ENCODE measurements at regions not wholly inside any gene's neighbourhood (a gene's known extent, or its start where the extent isn't known, plus 50 kb on each side); places are given as distances from the start of the nearest gene placed in this dataset.

GRCh38 chr21:15283789-15284188 lies 219.0 kb upstream of the NRIP1 start:
- H3K27ac ChIP-seq (ENCODE audit: insufficient read depth in 1 of 2, low read depth in 1 of 2, low read length in 2 of 2, poor library complexity in 1 of 2, severe bottlenecking in 2 of 2), result no peak overlapping the region
- peaks cover 0 to 6% (median 3%) of the 10 kb centered on the region in 4 experiments for H3K4me1 ChIP-seq (ENCODE audit: control extremely low read depth in 1 of 4, control insufficient read depth in 4 of 4, insufficient read depth in 4 of 4, low read length in 3 of 4)
- H3K9me3 ChIP-seq (ENCODE audit: control extremely low read depth in 1 of 5, control insufficient read depth in 4 of 5, insufficient read depth in 2 of 5, low read depth in 1 of 5, low read length in 4 of 5), result peaks cover 0 to 11% (median 4%) of the 10 kb centered on the region in 5 experiments
- H3K27me3 ChIP-seq (replicated peaks in 2 of 5; ENCODE audit: control insufficient read depth in 4 of 5, insufficient read depth in 5 of 5, low read length in 4 of 5), result no peaks in the 10 kb centered on the region
- no peak overlapping the region for H3K4me3 ChIP-seq (ENCODE audit: control insufficient read depth in 1 of 7, extremely low read depth in 1 of 7, insufficient read depth in 4 of 7, low read depth in 2 of 7, low read length in 6 of 7)
- ChIA-PET CTCF (no interaction called here), POLR2A (no interaction called here)
- no peak for DNase-seq
- WGBS (ENCODE audit: insufficient coverage), result no CpG with 5 or more reads among the region's 2 CpGs
- H3K36me3 ChIP-seq (ENCODE audit: control insufficient read depth in 4 of 4, insufficient read depth in 4 of 4, low read length in 3 of 4), result no peaks in the 10 kb centered on the region

DNA sequence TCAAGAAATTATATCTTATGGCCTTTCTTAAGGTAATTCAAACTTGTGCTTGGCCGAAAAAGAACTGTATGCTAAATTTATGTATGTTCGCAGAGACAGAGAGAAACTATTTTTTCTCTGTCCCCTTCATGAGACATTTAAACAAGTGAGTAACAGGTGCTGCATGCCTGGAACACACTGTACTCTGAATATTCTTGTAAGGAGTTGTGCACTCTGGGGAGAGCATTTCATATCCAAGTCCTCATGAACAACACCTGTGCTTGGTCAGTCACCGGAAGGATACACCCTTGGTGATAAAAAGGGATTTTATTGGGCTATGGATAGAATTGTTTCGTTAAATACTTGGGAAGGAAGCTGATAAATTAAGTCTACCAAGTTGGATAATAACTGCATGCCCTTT lies 220.8 kb upstream of the NRIP1 start:
- H3K36me3 ChIP-seq (ENCODE audit: control insufficient read depth in 4 of 4, insufficient read depth in 4 of 4, low read length in 3 of 4), result no peaks in the 10 kb centered on the region
- no peaks in the 10 kb centered on the region for H3K27me3 ChIP-seq (replicated peaks in 2 of 5; ENCODE audit: control insufficient read depth in 4 of 5, insufficient read depth in 5 of 5, low read length in 4 of 5)
- ChIA-PET CTCF (no interaction called here), POLR2A (no interaction called here)
- WGBS (ENCODE audit: insufficient coverage), result 100% methylated on average over 4 of the region's 4 CpGs
- H3K4me3 ChIP-seq (ENCODE audit: control insufficient read depth in 1 of 7, extremely low read depth in 1 of 7, insufficient read depth in 4 of 7, low read depth in 2 of 7, low read length in 6 of 7), result no peak overlapping the region
- no peak overlapping the region for H3K27ac ChIP-seq (ENCODE audit: insufficient read depth in 1 of 2, low read depth in 1 of 2, low read length in 2 of 2, poor library complexity in 1 of 2, severe bottlenecking in 2 of 2)
- DNase-seq, result no peak
- peaks cover 0 to 4% (median 0%) of the 10 kb centered on the region in 4 experiments for H3K4me1 ChIP-seq (ENCODE audit: control extremely low read depth in 1 of 4, control insufficient read depth in 4 of 4, insufficient read depth in 4 of 4, low read length in 3 of 4)
- H3K9me3 ChIP-seq (ENCODE audit: control extremely low read depth in 1 of 5, control insufficient read depth in 4 of 5, insufficient read depth in 2 of 5, low read depth in 1 of 5, low read length in 4 of 5), result peaks cover 0 to 11% (median 4%) of the 10 kb centered on the region in 5 experiments

DNA sequence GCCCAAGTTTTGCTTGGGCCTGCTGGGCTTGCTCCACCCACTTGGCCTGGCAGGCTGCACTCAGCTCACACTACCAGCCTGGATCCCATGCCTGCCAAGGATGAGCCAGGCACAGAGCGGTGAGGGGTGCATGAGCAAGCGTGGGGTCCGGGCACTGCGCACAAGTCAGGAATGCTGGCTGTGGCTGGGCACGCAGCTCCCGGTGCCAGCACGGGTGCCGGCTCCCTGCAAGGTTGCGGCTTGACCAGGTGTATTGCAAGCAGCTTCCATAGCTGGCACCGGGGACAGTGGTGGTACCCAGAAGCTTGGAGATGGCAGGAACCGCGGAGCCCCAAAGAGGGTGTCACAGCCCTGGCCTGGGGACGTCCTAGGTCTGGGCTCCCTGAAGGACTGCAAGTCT lies 224.4 kb upstream of the NRIP1 start:
- Histone ChIP-seq H3K27me3 (replicated peaks in 2 of 5; ENCODE audit: control insufficient read depth in 4 of 5, insufficient read depth in 5 of 5, low read length in 4 of 5) (no peaks in the 10 kb centered on the region), H3K27ac (ENCODE audit: insufficient read depth in 1 of 2, low read depth in 1 of 2, low read length in 2 of 2, poor library complexity in 1 of 2, severe bottlenecking in 2 of 2) (no peak overlapping the region), H3K4me1 (ENCODE audit: control extremely low read depth in 1 of 4, control insufficient read depth in 4 of 4, insufficient read depth in 4 of 4, low read length in 3 of 4) (peaks cover 0 to 4% (median 0%) of the 10 kb centered on the region in 4 experiments), H3K4me3 (ENCODE audit: control insufficient read depth in 1 of 7, extremely low read depth in 1 of 7, insufficient read depth in 4 of 7, low read depth in 2 of 7, low read length in 6 of 7) (peak overlapping the region in 1 of 7 experiments; percentile 43), H3K36me3 (ENCODE audit: control insufficient read depth in 4 of 4, insufficient read depth in 4 of 4, low read length in 3 of 4) (no peaks in the 10 kb centered on the region), H3K9me3 (ENCODE audit: control extremely low read depth in 1 of 5, control insufficient read depth in 4 of 5, insufficient read depth in 2 of 5, low read depth in 1 of 5, low read length in 4 of 5) (no peaks in the 10 kb centered on the region)
- POLR2A ChIA-PET, result no interaction called here
- no peak for DNase-seq
- WGBS (ENCODE audit: insufficient coverage), result 94% methylated on average over 13 of the region's 13 CpGs
- CTCF ChIA-PET, result no interaction called here

- ChIA-PET POLR2A (no interaction called here), CTCF (interaction anchor here (0.9 kb wide), 1 partner anchor 10 kb away, joined by 3 read pairs; no protein-coding TSS in a partner anchor)
- H3K36me3 ChIP-seq (ENCODE audit: control insufficient read depth in 4 of 4, insufficient read depth in 4 of 4, low read length in 3 of 4), result no peaks in the 10 kb centered on the region
- no peaks in the 10 kb centered on the region for H3K27me3 ChIP-seq (replicated peaks in 2 of 5; ENCODE audit: control insufficient read depth in 4 of 5, insufficient read depth in 5 of 5, low read length in 4 of 5)
- WGBS (ENCODE audit: insufficient coverage), result 97% methylated on average over 24 of the region's 31 CpGs
- no peak overlapping the region for H3K4me3 ChIP-seq (ENCODE audit: control insufficient read depth in 1 of 7, extremely low read depth in 1 of 7, insufficient read depth in 4 of 7, low read depth in 2 of 7, low read length in 6 of 7)
- no peaks in the 10 kb centered on the region for H3K9me3 ChIP-seq (ENCODE audit: control extremely low read depth in 1 of 5, control insufficient read depth in 4 of 5, insufficient read depth in 2 of 5, low read depth in 1 of 5, low read length in 4 of 5)
- no peak overlapping the region for H3K27ac ChIP-seq (ENCODE audit: insufficient read depth in 1 of 2, low read depth in 1 of 2, low read length in 2 of 2, poor library complexity in 1 of 2, severe bottlenecking in 2 of 2)
- H3K4me1 ChIP-seq (ENCODE audit: control extremely low read depth in 1 of 4, control insufficient read depth in 4 of 4, insufficient read depth in 4 of 4, low read length in 3 of 4), result peaks cover 0 to 4% (median 0%) of the 10 kb centered on the region in 4 experiments
- peak in 1 of 3 donors; percentile 60 for DNase-seq
Measured at GRCh38 chr21:15289896-15290841, 225.4 kb upstream of the NRIP1 start.

GRCh38 chr21:15291621-15292266 lies 226.9 kb upstream of the NRIP1 start:
- no peaks in the 10 kb centered on the region for H3K36me3 ChIP-seq (ENCODE audit: control insufficient read depth in 4 of 4, insufficient read depth in 4 of 4, low read length in 3 of 4)
- no peak for DNase-seq
- ChIA-PET CTCF (no interaction called here), POLR2A (no interaction called here)
- no peaks in the 10 kb centered on the region for H3K27me3 ChIP-seq (replicated peaks in 2 of 5; ENCODE audit: control insufficient read depth in 4 of 5, insufficient read depth in 5 of 5, low read length in 4 of 5)
- H3K4me1 ChIP-seq (ENCODE audit: control extremely low read depth in 1 of 4, control insufficient read depth in 4 of 4, insufficient read depth in 4 of 4, low read length in 3 of 4), result peaks cover 0 to 4% (median 0%) of the 10 kb centered on the region in 4 experiments
- WGBS (ENCODE audit: insufficient coverage), result 98% methylated on average over 4 of the region's 4 CpGs
- H3K27ac ChIP-seq (ENCODE audit: insufficient read depth in 1 of 2, low read depth in 1 of 2, low read length in 2 of 2, poor library complexity in 1 of 2, severe bottlenecking in 2 of 2), result no peak overlapping the region
- no peak overlapping the region for H3K4me3 ChIP-seq (ENCODE audit: control insufficient read depth in 1 of 7, extremely low read depth in 1 of 7, insufficient read depth in 4 of 7, low read depth in 2 of 7, low read length in 6 of 7)
- no peaks in the 10 kb centered on the region for H3K9me3 ChIP-seq (ENCODE audit: control extremely low read depth in 1 of 5, control insufficient read depth in 4 of 5, insufficient read depth in 2 of 5, low read depth in 1 of 5, low read length in 4 of 5)

DNA sequence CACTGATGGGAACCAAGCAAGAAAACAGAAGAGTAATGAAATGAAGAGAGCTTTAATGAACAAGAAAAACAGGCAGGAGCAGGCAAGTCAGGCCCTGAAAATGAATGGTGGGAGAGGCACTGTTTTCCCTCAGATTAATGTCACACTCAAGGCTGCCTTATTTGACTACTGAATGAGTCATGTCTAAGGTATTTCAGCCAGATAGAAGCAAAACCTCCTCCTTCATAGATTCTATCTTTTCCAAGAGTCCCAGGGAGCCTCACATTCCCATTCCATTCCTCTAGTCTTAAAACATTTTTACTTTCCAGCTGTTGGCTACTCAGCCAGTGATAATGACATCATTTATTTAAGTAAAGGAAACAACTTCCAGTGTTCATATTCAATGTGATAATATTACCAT lies 228.4 kb upstream of the NRIP1 start:
- Histone ChIP-seq H3K27ac (ENCODE audit: insufficient read depth in 1 of 2, low read depth in 1 of 2, low read length in 2 of 2, poor library complexity in 1 of 2, severe bottlenecking in 2 of 2) (no peak overlapping the region), H3K4me1 (ENCODE audit: control extremely low read depth in 1 of 4, control insufficient read depth in 4 of 4, insufficient read depth in 4 of 4, low read length in 3 of 4) (peaks cover 0 to 7% (median 2%) of the 10 kb centered on the region in 4 experiments), H3K4me3 (ENCODE audit: control insufficient read depth in 1 of 7, extremely low read depth in 1 of 7, insufficient read depth in 4 of 7, low read depth in 2 of 7, low read length in 6 of 7) (no peak overlapping the region), H3K36me3 (ENCODE audit: control insufficient read depth in 4 of 4, insufficient read depth in 4 of 4, low read length in 3 of 4) (no peaks in the 10 kb centered on the region), H3K9me3 (ENCODE audit: control extremely low read depth in 1 of 5, control insufficient read depth in 4 of 5, insufficient read depth in 2 of 5, low read depth in 1 of 5, low read length in 4 of 5) (no peaks in the 10 kb centered on the region), H3K27me3 (replicated peaks in 2 of 5; ENCODE audit: control insufficient read depth in 4 of 5, insufficient read depth in 5 of 5, low read length in 4 of 5) (no peaks in the 10 kb centered on the region)
- ChIA-PET CTCF (interaction anchor here (1.4 kb wide), 1 partner anchor 22 kb away, joined by 3 read pairs; no protein-coding TSS in a partner anchor), POLR2A (no interaction called here)
- DNase-seq, result no peak

DNA sequence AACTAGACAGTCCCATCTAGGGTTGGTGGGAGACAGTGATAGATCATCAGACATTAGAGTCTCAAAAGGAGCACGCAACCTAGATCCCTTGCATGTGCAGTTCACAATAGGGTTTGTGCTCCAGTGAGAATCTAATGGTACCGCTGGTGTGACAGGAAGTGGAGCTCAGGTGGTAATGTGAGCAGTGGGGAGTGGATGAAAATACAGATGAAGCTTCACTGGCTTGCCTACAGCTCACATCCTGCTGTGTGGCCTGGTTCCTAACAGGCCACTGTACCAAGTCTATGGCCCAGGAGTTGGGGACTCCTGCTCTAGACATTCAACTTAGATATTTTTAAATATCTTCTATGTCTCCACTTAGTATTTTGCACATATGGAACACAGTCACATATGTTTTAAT lies 231.1 kb upstream of the NRIP1 start:
- Histone ChIP-seq H3K27me3 (replicated peaks in 2 of 5; ENCODE audit: control insufficient read depth in 4 of 5, insufficient read depth in 5 of 5, low read length in 4 of 5) (no peaks in the 10 kb centered on the region), H3K27ac (ENCODE audit: insufficient read depth in 1 of 2, low read depth in 1 of 2, low read length in 2 of 2, poor library complexity in 1 of 2, severe bottlenecking in 2 of 2) (no peak overlapping the region), H3K9me3 (ENCODE audit: control extremely low read depth in 1 of 5, control insufficient read depth in 4 of 5, insufficient read depth in 2 of 5, low read depth in 1 of 5, low read length in 4 of 5) (peaks cover 0 to 4% (median 3%) of the 10 kb centered on the region in 5 experiments), H3K4me3 (ENCODE audit: control insufficient read depth in 1 of 7, extremely low read depth in 1 of 7, insufficient read depth in 4 of 7, low read depth in 2 of 7, low read length in 6 of 7) (no peak overlapping the region), H3K36me3 (ENCODE audit: control insufficient read depth in 4 of 4, insufficient read depth in 4 of 4, low read length in 3 of 4) (no peaks in the 10 kb centered on the region), H3K4me1 (ENCODE audit: control extremely low read depth in 1 of 4, control insufficient read depth in 4 of 4, insufficient read depth in 4 of 4, low read length in 3 of 4) (peaks cover 0 to 4% (median 2%) of the 10 kb centered on the region in 4 experiments)
- DNase-seq, result no peak
- WGBS (ENCODE audit: insufficient coverage), result 100% methylated on average over 2 of the region's 2 CpGs
- ChIA-PET POLR2A (interaction anchor here (1.1 kb wide), 1 partner anchor 9 kb away, joined by 3 read pairs; no protein-coding TSS in a partner anchor), CTCF (no interaction called here)
